ENCODE measurements at regions not wholly inside any gene's neighbourhood (a gene's known extent, or its start where the extent isn't known, plus 50 kb on each side); places are given as distances from the start of the nearest gene placed in this dataset.

GRCh38 chr1:193663965-193664364 is 477.6 kb upstream of the B3GALT2 start:
- no peaks in the 10 kb centered on the region for H3K79me2 ChIP-seq (ENCODE audit: insufficient read depth, low read length)
- H3K4me1 ChIP-seq (ENCODE audit: insufficient read depth, low read length, poor library complexity, severe bottlenecking): no peaks in the 10 kb centered on the region
- no peak overlapping the region for H3K4me3 ChIP-seq (ENCODE audit: low read length, poor library complexity, severe bottlenecking)
- no peaks in the 10 kb centered on the region for H3K9me3 ChIP-seq (ENCODE audit: insufficient read depth, low read depth, low read length)
- no peaks in the 10 kb centered on the region for H3K36me3 ChIP-seq (ENCODE audit: insufficient read depth, low read length)
- H2AFZ ChIP-seq (ENCODE audit: low read length): no peak overlapping the region
- no peaks in the 10 kb centered on the region for H3K9me2 ChIP-seq (replicated peaks; ENCODE audit: low read depth, low read length)
- H4K20me1 ChIP-seq (ENCODE audit: insufficient read depth, low read length, poor library complexity, severe bottlenecking): no peaks in the 10 kb centered on the region
- H3F3A ChIP-seq (ENCODE audit: low read depth): no peaks in the 10 kb centered on the region
- H3K27me3 ChIP-seq (ENCODE audit: insufficient read depth, low read length, poor library complexity, severe bottlenecking): no peaks in the 10 kb centered on the region
- H3K9ac ChIP-seq (ENCODE audit: low read depth, low read length, poor library complexity, severe bottlenecking): no peak overlapping the region
- TF ChIP-seq, protein P1, sequence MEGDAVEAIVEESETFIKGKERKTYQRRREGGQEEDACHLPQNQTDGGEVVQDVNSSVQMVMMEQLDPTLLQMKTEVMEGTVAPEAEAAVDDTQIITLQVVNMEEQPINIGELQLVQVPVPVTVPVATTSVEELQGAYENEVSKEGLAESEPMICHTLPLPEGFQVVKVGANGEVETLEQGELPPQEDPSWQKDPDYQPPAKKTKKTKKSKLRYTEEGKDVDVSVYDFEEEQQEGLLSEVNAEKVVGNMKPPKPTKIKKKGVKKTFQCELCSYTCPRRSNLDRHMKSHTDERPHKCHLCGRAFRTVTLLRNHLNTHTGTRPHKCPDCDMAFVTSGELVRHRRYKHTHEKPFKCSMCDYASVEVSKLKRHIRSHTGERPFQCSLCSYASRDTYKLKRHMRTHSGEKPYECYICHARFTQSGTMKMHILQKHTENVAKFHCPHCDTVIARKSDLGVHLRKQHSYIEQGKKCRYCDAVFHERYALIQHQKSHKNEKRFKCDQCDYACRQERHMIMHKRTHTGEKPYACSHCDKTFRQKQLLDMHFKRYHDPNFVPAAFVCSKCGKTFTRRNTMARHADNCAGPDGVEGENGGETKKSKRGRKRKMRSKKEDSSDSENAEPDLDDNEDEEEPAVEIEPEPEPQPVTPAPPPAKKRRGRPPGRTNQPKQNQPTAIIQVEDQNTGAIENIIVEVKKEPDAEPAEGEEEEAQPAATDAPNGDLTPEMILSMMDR (conservative IDR thresholded peaks at IDR 0.05; ENCODE audit: low read length): no peak
- TF ChIP-seq EZH2phosphoT487 (IDR thresholded peaks at IDR 0.05; ENCODE audit: borderline replicate concordance): no peak
- no peak overlapping the region for H3K4me2 ChIP-seq (ENCODE audit: low read depth, low read length, poor library complexity, severe bottlenecking)

- Histone ChIP-seq H3K36me3 (ENCODE audit: insufficient read depth, low read length) (no peaks in the 10 kb centered on the region), H3K79me2 (ENCODE audit: insufficient read depth, low read length) (no peaks in the 10 kb centered on the region), H3F3A (ENCODE audit: low read depth) (no peaks in the 10 kb centered on the region), H3K4me2 (ENCODE audit: low read depth, low read length, poor library complexity, severe bottlenecking) (no peak overlapping the region), H4K20me1 (ENCODE audit: insufficient read depth, low read length, poor library complexity, severe bottlenecking) (no peaks in the 10 kb centered on the region), H3K9ac (ENCODE audit: low read depth, low read length, poor library complexity, severe bottlenecking) (no peak overlapping the region), H2AFZ (ENCODE audit: low read length) (no peak overlapping the region), H3K27me3 (ENCODE audit: insufficient read depth, low read length, poor library complexity, severe bottlenecking) (no peaks in the 10 kb centered on the region), H3K9me2 (replicated peaks; ENCODE audit: low read depth, low read length) (no peaks in the 10 kb centered on the region), H3K4me3 (ENCODE audit: low read length, poor library complexity, severe bottlenecking) (no peak overlapping the region), H3K9me3 (ENCODE audit: insufficient read depth, low read depth, low read length) (no peaks in the 10 kb centered on the region), H3K4me1 (ENCODE audit: insufficient read depth, low read length, poor library complexity, severe bottlenecking) (no peaks in the 10 kb centered on the region)
- TF ChIP-seq, protein P1 (conservative IDR thresholded peaks at IDR 0.05; ENCODE audit: low read length): no peak
- TF ChIP-seq EZH2phosphoT487 (IDR thresholded peaks at IDR 0.05; ENCODE audit: borderline replicate concordance): no peak
Measured at GRCh38 chr1:193662030-193662429, 475.6 kb upstream of the B3GALT2 start.

GRCh38 chr1:193661385-193661784 is 475.0 kb upstream of the B3GALT2 start:
- no peaks in the 10 kb centered on the region for H4K20me1 ChIP-seq (ENCODE audit: insufficient read depth, low read length, poor library complexity, severe bottlenecking)
- H3K9me2 ChIP-seq (replicated peaks; ENCODE audit: low read depth, low read length): no peaks in the 10 kb centered on the region
- no peaks in the 10 kb centered on the region for H3F3A ChIP-seq (ENCODE audit: low read depth)
- no peaks in the 10 kb centered on the region for H3K27me3 ChIP-seq (ENCODE audit: insufficient read depth, low read length, poor library complexity, severe bottlenecking)
- H3K36me3 ChIP-seq (ENCODE audit: insufficient read depth, low read length): no peaks in the 10 kb centered on the region
- H2AFZ ChIP-seq (ENCODE audit: low read length): no peak overlapping the region
- no peaks in the 10 kb centered on the region for H3K79me2 ChIP-seq (ENCODE audit: insufficient read depth, low read length)
- no peaks in the 10 kb centered on the region for H3K4me1 ChIP-seq (ENCODE audit: insufficient read depth, low read length, poor library complexity, severe bottlenecking)
- TF ChIP-seq, protein P1 (conservative IDR thresholded peaks at IDR 0.05; ENCODE audit: low read length): no peak
- TF ChIP-seq EZH2phosphoT487 (IDR thresholded peaks at IDR 0.05; ENCODE audit: borderline replicate concordance): no peak
- no peak overlapping the region for H3K4me2 ChIP-seq (ENCODE audit: low read depth, low read length, poor library complexity, severe bottlenecking)
- no peaks in the 10 kb centered on the region for H3K9me3 ChIP-seq (ENCODE audit: insufficient read depth, low read depth, low read length)
- H3K9ac ChIP-seq (ENCODE audit: low read depth, low read length, poor library complexity, severe bottlenecking): no peak overlapping the region
- no peak overlapping the region for H3K4me3 ChIP-seq (ENCODE audit: low read length, poor library complexity, severe bottlenecking)

All from Loucy (cell line).